ENCODE measurements at regions not wholly inside any gene's neighbourhood (a gene's known extent, or its start where the extent isn't known, plus 50 kb on each side); places are given as distances from the start of the nearest gene placed in this dataset.

- no peak overlapping the region for H3K27ac ChIP-seq
These were observed 207.7 kb downstream of the PLOD2 start for GRCh38 chr3:145953316-145953715.

GRCh38 chr3:145959457-145960088, 201.4 kb downstream of the PLOD2 start:
- TF ChIP-seq CTCF (IDR thresholded peaks at IDR 0.05) = no peak
- TF ChIP-seq ZFX (IDR thresholded peaks at IDR 0.05; ENCODE audit: borderline replicate concordance) = no peak
- H3K27ac ChIP-seq = no peak overlapping the region

More at GRCh38 chr3:145953316-145953715, 207.7 kb downstream of the PLOD2 start:
- no peak for TF ChIP-seq ZFX (IDR thresholded peaks at IDR 0.05; ENCODE audit: borderline replicate concordance)

- H3K27ac ChIP-seq = no peak overlapping the region
- TF ChIP-seq CTCF (IDR thresholded peaks at IDR 0.05) (no peak), ZFX (IDR thresholded peaks at IDR 0.05; ENCODE audit: borderline replicate concordance) (no peak)
These were observed 197.9 kb downstream of the PLOD2 start for GRCh38 chr3:145963111-145963510.

- H3K27ac ChIP-seq = no peak overlapping the region
- no peak for TF ChIP-seq ZFX (IDR thresholded peaks at IDR 0.05; ENCODE audit: borderline replicate concordance)
- TF ChIP-seq CTCF (IDR thresholded peaks at IDR 0.05) = no peak
These were observed 193.9 kb downstream of the PLOD2 start for GRCh38 chr3:145967043-145967442.

- no peak for TF ChIP-seq ZFX (IDR thresholded peaks at IDR 0.05; ENCODE audit: borderline replicate concordance)
- no peak for TF ChIP-seq CTCF (IDR thresholded peaks at IDR 0.05)
- H3K27ac ChIP-seq = no peak overlapping the region
These were observed 189.8 kb downstream of the PLOD2 start for GRCh38 chr3:145971186-145971585.

GRCh38 chr3:145972851-145973250, 188.1 kb downstream of the PLOD2 start:
- TF ChIP-seq CTCF (IDR thresholded peaks at IDR 0.05) (no peak), ZFX (IDR thresholded peaks at IDR 0.05; ENCODE audit: borderline replicate concordance) (no peak)

GRCh38 chr3:145981056-145981455, 179.9 kb downstream of the PLOD2 start:
- TF ChIP-seq CTCF (IDR thresholded peaks at IDR 0.05) (no peak), ZFX (IDR thresholded peaks at IDR 0.05; ENCODE audit: borderline replicate concordance) (no peak)
- no peak overlapping the region for H3K27ac ChIP-seq

More at GRCh38 chr3:145972851-145973250, 188.1 kb downstream of the PLOD2 start:
- H3K27ac ChIP-seq = no peak overlapping the region

- TF ChIP-seq CTCF (IDR thresholded peaks at IDR 0.05) (no peak), ZFX (IDR thresholded peaks at IDR 0.05; ENCODE audit: borderline replicate concordance) (no peak)
These were observed 177.9 kb downstream of the PLOD2 start for GRCh38 chr3:145983101-145983500.

More at GRCh38 chr3:145983101-145983500, 177.9 kb downstream of the PLOD2 start:
- H3K27ac ChIP-seq = no peak overlapping the region

Data from 22Rv1 (cell line).